BE2C (cell line): ENCODE measurements at regions not wholly inside any gene's neighbourhood (a gene's known extent, or its start where the extent isn't known, plus 50 kb on each side); places are given as distances from the start of the nearest gene placed in this dataset.
"Not testable (repeated sequence)": the region's sequence is repeated elsewhere in the genome, so short reads cannot be mapped to it uniquely, and the experiment has no call there.

ENCODE experiments used
- DNase-seq: peaks from one replicate; pipeline ENCODE4 v3.0.0-alpha.2; 2020
- H3K27me3 ChIP-seq: fragments of 250-450 bp; sonication (Bioruptor Pico); 2 replicates; pipeline ENCODE4 v1.5.1; 2020; ENCODE audit warnings: mild to moderate bottlenecking
- H3K36me3 ChIP-seq: fragments of 250-450 bp; sonication (Bioruptor Pico); 2 replicates; pipeline ENCODE4 v1.5.1; 2020; ENCODE audit warnings: mild to moderate bottlenecking
- H3K4me1 ChIP-seq: fragments of 250-450 bp; sonication (Bioruptor Pico); 2 replicates; pipeline ENCODE4 v1.5.1; 2020
- H3K4me3 ChIP-seq: 2 replicates; pipeline ENCODE4 v1.5.1; 2011; ENCODE audit warnings: low read depth, low read length
- H3K9me3 ChIP-seq: fragments of 250-450 bp; sonication (Bioruptor Pico); 2 replicates; pipeline ENCODE4 v1.5.1; 2020
- CTCF ChIP-seq: IDR thresholded peaks from 2 replicates; pipeline ENCODE4 v1.5.1; 2012; ENCODE audit warnings: mild to moderate bottlenecking, low read depth, low read length

GRCh38 chr22:23393721-23394320 is 186.3 kb downstream of the IGLL1 start:
- no peak for DNase-seq
- H3K27me3 ChIP-seq: no peaks in the 10 kb centered on the region
- H3K4me1 ChIP-seq: no peaks in the 10 kb centered on the region
- TF ChIP-seq CTCF: no peak
- H3K9me3 ChIP-seq: no peaks in the 10 kb centered on the region
- no peaks in the 10 kb centered on the region for H3K36me3 ChIP-seq
- H3K4me3 ChIP-seq: no peak overlapping the region

GRCh38 chr22:23393199-23393598 is 186.9 kb downstream of the IGLL1 start:
- H3K9me3 ChIP-seq, H3K4me1 ChIP-seq, H3K27me3 ChIP-seq, H3K36me3 ChIP-seq, H3K4me3 ChIP-seq, DNase-seq: not testable (repeated sequence)

- Histone ChIP-seq H3K27me3 (no peaks in the 10 kb centered on the region), H3K9me3 (no peaks in the 10 kb centered on the region), H3K36me3 (no peaks in the 10 kb centered on the region), H3K4me1 (no peaks in the 10 kb centered on the region), H3K4me3 (no peak overlapping the region)
- no peak for TF ChIP-seq CTCF
- DNase-seq: no peak
Observed at GRCh38 chr22:23392420-23393121, 187.5 kb downstream of the IGLL1 start.

- Histone ChIP-seq H3K4me3 (no peak overlapping the region), H3K36me3 (no peaks in the 10 kb centered on the region), H3K27me3 (no peaks in the 10 kb centered on the region), H3K9me3 (no peaks in the 10 kb centered on the region), H3K4me1 (no peaks in the 10 kb centered on the region)
- no peak for DNase-seq
- no peak for TF ChIP-seq CTCF
Observed at GRCh38 chr22:23391022-23391421, 189.1 kb downstream of the IGLL1 start.

GRCh38 chr22:23389271-23390071 is 190.6 kb downstream of the IGLL1 start:
- no peak for TF ChIP-seq CTCF
- no peaks in the 10 kb centered on the region for H3K36me3 ChIP-seq
- no peak overlapping the region for H3K4me3 ChIP-seq
- H3K9me3 ChIP-seq: no peaks in the 10 kb centered on the region
- peaks cover 2% of the 10 kb centered on the region for H3K4me1 ChIP-seq
- no peaks in the 10 kb centered on the region for H3K27me3 ChIP-seq
- no peak for DNase-seq

GRCh38 chr22:23388517-23388890 is 191.6 kb downstream of the IGLL1 start:
- no peaks in the 10 kb centered on the region for H3K9me3 ChIP-seq
- H3K27me3 ChIP-seq: no peaks in the 10 kb centered on the region
- H3K4me1 ChIP-seq: peaks cover 7% of the 10 kb centered on the region
- H3K36me3 ChIP-seq: no peaks in the 10 kb centered on the region
- H3K4me3 ChIP-seq: no peak overlapping the region
- no peak for TF ChIP-seq CTCF
- no peak for DNase-seq
